MM.1S (cell line): ENCODE measurements at regions not wholly inside any gene's neighbourhood (a gene's known extent, or its start where the extent isn't known, plus 50 kb on each side); places are given as distances from the start of the nearest gene placed in this dataset.

Experiments
- EZH2phosphoT487 ChIP-seq: fragments of 300-600 bp; sonication (generic); IDR thresholded peaks from 2 replicates; pipeline ENCODE4 v1.6.1; 2018; ENCODE audit warnings: antibody characterized with exemption, low read length
- TF ChIP-seq, protein P1 (sequence below): fragments of 300-600 bp; sonication (generic); IDR thresholded peaks from 2 replicates; pipeline ENCODE4 v1.5.1; 2016; ENCODE audit warnings: antibody characterized with exemption, low read length, mixed read lengths

DNA sequence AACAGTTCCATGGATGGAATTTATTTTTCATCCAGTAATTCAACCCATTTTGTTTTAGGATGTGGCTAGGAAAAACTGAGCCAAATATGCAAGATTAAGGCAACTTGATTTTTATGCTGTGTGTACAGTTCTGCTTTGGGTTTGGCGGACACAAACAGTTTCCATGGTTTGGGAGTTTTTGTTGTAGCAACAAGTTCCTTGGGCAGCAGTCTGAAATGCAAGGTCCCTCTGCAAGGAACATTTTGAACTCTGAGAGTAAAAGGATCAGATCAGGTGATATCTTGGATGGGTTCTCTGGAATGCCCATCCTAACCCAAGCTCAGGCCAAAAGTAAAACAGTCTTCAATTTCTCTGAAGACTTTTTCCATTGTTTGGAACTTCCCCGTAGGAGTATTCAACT is 161.2 kb downstream of the TMX1 start:
- TF ChIP-seq, protein P1, sequence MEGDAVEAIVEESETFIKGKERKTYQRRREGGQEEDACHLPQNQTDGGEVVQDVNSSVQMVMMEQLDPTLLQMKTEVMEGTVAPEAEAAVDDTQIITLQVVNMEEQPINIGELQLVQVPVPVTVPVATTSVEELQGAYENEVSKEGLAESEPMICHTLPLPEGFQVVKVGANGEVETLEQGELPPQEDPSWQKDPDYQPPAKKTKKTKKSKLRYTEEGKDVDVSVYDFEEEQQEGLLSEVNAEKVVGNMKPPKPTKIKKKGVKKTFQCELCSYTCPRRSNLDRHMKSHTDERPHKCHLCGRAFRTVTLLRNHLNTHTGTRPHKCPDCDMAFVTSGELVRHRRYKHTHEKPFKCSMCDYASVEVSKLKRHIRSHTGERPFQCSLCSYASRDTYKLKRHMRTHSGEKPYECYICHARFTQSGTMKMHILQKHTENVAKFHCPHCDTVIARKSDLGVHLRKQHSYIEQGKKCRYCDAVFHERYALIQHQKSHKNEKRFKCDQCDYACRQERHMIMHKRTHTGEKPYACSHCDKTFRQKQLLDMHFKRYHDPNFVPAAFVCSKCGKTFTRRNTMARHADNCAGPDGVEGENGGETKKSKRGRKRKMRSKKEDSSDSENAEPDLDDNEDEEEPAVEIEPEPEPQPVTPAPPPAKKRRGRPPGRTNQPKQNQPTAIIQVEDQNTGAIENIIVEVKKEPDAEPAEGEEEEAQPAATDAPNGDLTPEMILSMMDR: no peak
- no peak for TF ChIP-seq EZH2phosphoT487
